ENCODE measurements at regions not wholly inside any gene's neighbourhood (a gene's known extent, or its start where the extent isn't known, plus 50 kb on each side); places are given as distances from the start of the nearest gene placed in this dataset.

DNA sequence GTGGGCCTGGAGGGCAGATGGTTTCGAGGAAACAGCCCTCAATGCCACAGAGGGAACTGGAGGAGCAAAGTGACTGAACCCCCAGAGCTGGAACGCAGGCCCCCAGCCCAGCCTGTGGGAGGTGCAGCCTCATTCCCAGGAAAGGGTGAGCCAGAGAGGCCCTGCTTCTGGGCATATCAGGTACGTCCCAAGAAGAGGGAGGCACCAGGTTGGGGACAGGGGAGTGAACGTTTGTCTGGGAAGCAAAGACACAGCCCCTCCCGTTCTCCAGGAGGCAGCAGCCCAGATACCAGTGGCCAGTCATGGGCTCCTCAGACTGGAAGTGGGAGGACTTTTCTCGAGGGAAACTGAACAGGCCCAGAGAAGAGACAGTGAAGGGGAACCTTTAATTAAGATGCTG, 74.3 kb upstream of the RET start:
- H3K4me3 ChIP-seq (ENCODE audit: low read depth, poor library complexity, severe bottlenecking), result no peak overlapping the region
- TF ChIP-seq, protein P1, sequence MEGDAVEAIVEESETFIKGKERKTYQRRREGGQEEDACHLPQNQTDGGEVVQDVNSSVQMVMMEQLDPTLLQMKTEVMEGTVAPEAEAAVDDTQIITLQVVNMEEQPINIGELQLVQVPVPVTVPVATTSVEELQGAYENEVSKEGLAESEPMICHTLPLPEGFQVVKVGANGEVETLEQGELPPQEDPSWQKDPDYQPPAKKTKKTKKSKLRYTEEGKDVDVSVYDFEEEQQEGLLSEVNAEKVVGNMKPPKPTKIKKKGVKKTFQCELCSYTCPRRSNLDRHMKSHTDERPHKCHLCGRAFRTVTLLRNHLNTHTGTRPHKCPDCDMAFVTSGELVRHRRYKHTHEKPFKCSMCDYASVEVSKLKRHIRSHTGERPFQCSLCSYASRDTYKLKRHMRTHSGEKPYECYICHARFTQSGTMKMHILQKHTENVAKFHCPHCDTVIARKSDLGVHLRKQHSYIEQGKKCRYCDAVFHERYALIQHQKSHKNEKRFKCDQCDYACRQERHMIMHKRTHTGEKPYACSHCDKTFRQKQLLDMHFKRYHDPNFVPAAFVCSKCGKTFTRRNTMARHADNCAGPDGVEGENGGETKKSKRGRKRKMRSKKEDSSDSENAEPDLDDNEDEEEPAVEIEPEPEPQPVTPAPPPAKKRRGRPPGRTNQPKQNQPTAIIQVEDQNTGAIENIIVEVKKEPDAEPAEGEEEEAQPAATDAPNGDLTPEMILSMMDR (IDR thresholded peaks at IDR 0.05), result no peak
- TF ChIP-seq POLR2A (IDR thresholded peaks at IDR 0.05), result no peak
- intact Hi-C loops (cut with DNase I; ENCODE audit: low total_unique reads), result no loop called here
- WGBS, 2 donors, result 62 to 66% methylated on average over 6 of the region's 6 CpGs
- peak in 1 of 2 donors; percentile 76 for DNase-seq (ENCODE audit: low spot score in 2 of 2)

DNA sequence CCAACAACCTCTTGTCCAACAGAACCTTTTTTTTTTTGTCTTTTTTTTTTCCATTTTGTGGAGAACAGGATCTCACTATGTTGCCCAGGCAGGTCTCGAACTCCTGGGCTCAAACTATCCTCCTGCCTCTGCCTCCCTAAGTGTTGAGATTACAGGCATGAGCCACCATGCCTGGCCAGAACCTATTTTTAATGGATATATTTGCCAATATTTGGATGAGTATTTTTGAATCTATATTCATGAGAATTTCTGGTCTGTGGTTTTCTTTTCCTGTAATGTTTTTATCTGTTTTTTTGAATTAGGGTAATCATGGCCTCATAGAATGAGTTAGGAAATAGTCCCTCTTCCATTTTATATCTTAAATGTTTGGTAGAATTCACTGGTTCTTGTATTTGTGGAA, 70.4 kb upstream of the RET start:
- H3K4me3 ChIP-seq (ENCODE audit: low read depth, poor library complexity, severe bottlenecking), result no peak overlapping the region
- intact Hi-C loops (cut with DNase I; ENCODE audit: low total_unique reads), result no loop called here
- no peak for TF ChIP-seq POLR2A (IDR thresholded peaks at IDR 0.05)
- TF ChIP-seq, protein P1 (IDR thresholded peaks at IDR 0.05), result no peak
- DNase-seq (ENCODE audit: low spot score in 2 of 2), result no peak
- 82 to 88% methylated on average over 1 of the region's 1 CpG for WGBS, 2 donors

- WGBS, 2 donors, result 84 to 87% methylated on average over 2 of the region's 2 CpGs
These were observed 64.3 kb upstream of the RET start for GRCh38 chr10:43012578-43012977.

DNA sequence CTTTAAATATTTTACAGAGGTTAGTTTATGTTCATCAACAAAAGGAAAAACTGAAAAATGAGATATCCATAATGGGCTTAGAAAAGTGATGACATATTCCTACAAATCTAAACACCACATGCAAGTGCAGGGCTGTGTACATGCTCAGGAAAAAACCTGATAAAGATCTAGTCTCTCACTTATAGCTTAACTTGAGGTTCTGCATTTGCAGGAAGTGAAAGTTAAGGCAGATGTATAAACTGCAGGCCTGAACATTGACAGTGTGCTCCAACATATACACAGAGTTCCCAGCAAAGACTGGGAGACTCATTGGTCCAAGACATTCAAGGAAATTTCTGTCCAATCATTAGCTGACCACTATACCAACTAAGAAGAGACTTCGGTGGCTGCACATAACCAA, 63.8 kb upstream of the RET start:
- intact Hi-C loops (cut with DNase I; ENCODE audit: low total_unique reads), result no loop called here
- TF ChIP-seq POLR2A (IDR thresholded peaks at IDR 0.05), result no peak
- TF ChIP-seq, protein P1 (IDR thresholded peaks at IDR 0.05), result no peak
- 96 to 100% methylated on average over 1 of the region's 1 CpG for WGBS, 2 donors
- H3K4me3 ChIP-seq (ENCODE audit: low read depth, poor library complexity, severe bottlenecking), result no peak overlapping the region
- DNase-seq (ENCODE audit: low spot score in 2 of 2), result no peak

More at GRCh38 chr10:43012578-43012977, 64.3 kb upstream of the RET start:
- H3K4me3 ChIP-seq (ENCODE audit: low read depth, poor library complexity, severe bottlenecking), result no peak overlapping the region
- TF ChIP-seq, protein P1 (IDR thresholded peaks at IDR 0.05), result no peak
- TF ChIP-seq POLR2A (IDR thresholded peaks at IDR 0.05), result no peak
- intact Hi-C loops (cut with DNase I; ENCODE audit: low total_unique reads), result no loop called here
- no peak for DNase-seq (ENCODE audit: low spot score in 2 of 2)

- TF ChIP-seq POLR2A (IDR thresholded peaks at IDR 0.05), result no peak
- TF ChIP-seq, protein P1 (IDR thresholded peaks at IDR 0.05), result no peak
These were observed 52.3 kb upstream of the RET start for GRCh38 chr10:43024524-43024923.

DNA sequence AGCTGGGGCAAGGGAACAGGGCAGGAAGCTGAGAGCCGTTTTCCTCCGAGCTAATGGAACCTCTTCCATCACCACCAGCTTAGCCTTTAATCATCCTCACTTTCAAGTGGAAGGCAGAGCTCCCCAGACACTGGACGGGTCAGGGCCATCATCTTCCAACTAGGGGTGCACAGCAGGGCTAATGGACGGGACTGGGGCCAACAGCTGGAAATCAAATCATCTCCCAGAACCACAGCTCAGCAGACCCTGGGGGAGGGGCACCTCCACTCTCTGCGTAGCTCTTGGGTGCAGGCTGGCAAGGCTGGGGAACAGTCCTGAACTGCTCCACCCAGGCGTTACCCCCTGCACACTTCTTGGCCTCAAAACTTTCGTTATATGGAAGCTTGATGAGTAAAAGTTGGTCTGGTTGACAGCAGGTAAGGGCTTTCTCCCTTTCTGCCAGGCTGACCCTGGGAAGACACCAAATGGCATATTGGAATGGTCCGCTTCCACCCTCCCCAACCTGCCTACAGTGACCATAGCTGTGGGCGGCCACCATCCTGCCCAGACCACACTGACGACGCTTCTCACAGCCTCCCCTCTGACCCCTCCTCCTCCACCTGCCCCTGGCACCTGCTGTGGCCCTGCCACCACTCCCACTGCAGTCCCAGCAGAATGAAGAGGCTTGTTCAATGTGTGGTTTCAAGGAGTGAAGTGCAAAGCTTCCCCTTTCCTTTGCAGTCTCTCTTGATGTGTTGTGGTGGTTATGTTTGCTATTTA, 51.7 kb upstream of the RET start:
- TF ChIP-seq POLR2A (IDR thresholded peaks at IDR 0.05), result no peak
- TF ChIP-seq, protein P1 (IDR thresholded peaks at IDR 0.05), result no peak
- 80 to 85% methylated on average over 10 to 11 of the region's 11 CpGs for WGBS, 2 donors
- intact Hi-C loops (cut with DNase I; ENCODE audit: low total_unique reads), result no loop called here
- H3K4me3 ChIP-seq (ENCODE audit: low read depth, poor library complexity, severe bottlenecking), result no peak overlapping the region
- peak in 1 of 2 donors; percentile 56 for DNase-seq (ENCODE audit: low spot score in 2 of 2)

More at GRCh38 chr10:43024524-43024923, 52.3 kb upstream of the RET start:
- intact Hi-C loops (cut with DNase I; ENCODE audit: low total_unique reads), result no loop called here
- 89 to 90% methylated on average over 3 of the region's 3 CpGs for WGBS, 2 donors
- no peak for DNase-seq (ENCODE audit: low spot score in 2 of 2)
- H3K4me3 ChIP-seq (ENCODE audit: low read depth, poor library complexity, severe bottlenecking), result no peak overlapping the region

Data from lower leg skin (tissue), 4 donors.